H9 (cell line): ENCODE measurements at regions not wholly inside any gene's neighbourhood (a gene's known extent, or its start where the extent isn't known, plus 50 kb on each side); places are given as distances from the start of the nearest gene placed in this dataset.

ENCODE experiments used
- DNase-seq: peaks from one replicate; pipeline ENCODE4 v3.0.0-alpha.2; 2017
- H2AFZ ChIP-seq: one replicate; pipeline ENCODE4 v1.6.1; 2013; ENCODE audit warnings: mild to moderate bottlenecking, low read length, control low read depth, moderate library complexity
- H2AK5ac ChIP-seq: 2 replicates; pipeline ENCODE4 v1.6.1; 2013; ENCODE audit warnings: low read length, control low read depth, mixed read lengths; ENCODE audit not compliant: insufficient read length
- H2BK120ac ChIP-seq: one replicate; pipeline ENCODE4 v1.6.1; 2013; ENCODE audit warnings: low read depth, mild to moderate bottlenecking, low read length, control low read depth, inconsistent platforms; ENCODE audit not compliant: poor library complexity, severe bottlenecking
- H2BK12ac ChIP-seq: 2 replicates; pipeline ENCODE4 v1.6.1; 2013; ENCODE audit warnings: low read length, control low read depth, mixed read lengths, low read depth; ENCODE audit not compliant: insufficient read length
- H2BK15ac ChIP-seq: 2 replicates; pipeline ENCODE4 v1.6.1; 2013; ENCODE audit warnings: low read depth, low read length, control low read depth
- H2BK20ac ChIP-seq: one replicate; pipeline ENCODE4 v1.6.1; 2013; ENCODE audit warnings: low read depth, mild to moderate bottlenecking, low read length, control low read depth, inconsistent platforms; ENCODE audit not compliant: poor library complexity, severe bottlenecking
- H2BK5ac ChIP-seq: 2 replicates; pipeline ENCODE4 v1.6.1; 2013; ENCODE audit warnings: low read length, control low read depth, mixed read lengths; ENCODE audit not compliant: insufficient read length
- H3K14ac ChIP-seq: 2 replicates; pipeline ENCODE4 v1.6.1; 2013; ENCODE audit warnings: low read length, control low read depth; ENCODE audit not compliant: insufficient read depth
- H3K18ac ChIP-seq: 2 replicates; pipeline ENCODE4 v1.6.1; 2013; ENCODE audit warnings: low read depth, mild to moderate bottlenecking, mixed read lengths, low read length, control low read depth; ENCODE audit not compliant: insufficient read length
- H3K23ac ChIP-seq: 2 replicates; pipeline ENCODE4 v1.6.1; 2013; ENCODE audit warnings: low read length, control low read depth, mixed read lengths, low read depth; ENCODE audit not compliant: insufficient read length
- H3K23me2 ChIP-seq: 2 replicates; pipeline ENCODE4 v1.6.1; 2013; ENCODE audit warnings: low read depth, mild to moderate bottlenecking, mixed read lengths, low read length, control low read depth; ENCODE audit not compliant: insufficient read length, poor library complexity, severe bottlenecking
- H3K27ac ChIP-seq: 2 replicates; pipeline ENCODE4 v1.5.1; 2013; ENCODE audit warnings: low read length, control low read depth, mixed read lengths, low read depth; ENCODE audit not compliant: insufficient read length
- H3K27me3 ChIP-seq: 2 replicates; pipeline ENCODE4 v1.6.1; 2013; ENCODE audit warnings: low read length, control low read depth, inconsistent platforms; ENCODE audit not compliant: insufficient read depth
- H3K4ac ChIP-seq: 2 replicates; pipeline ENCODE4 v1.6.1; 2013; ENCODE audit warnings: low read depth, mild to moderate bottlenecking, control low read depth, inconsistent platforms, low read length, moderate library complexity
- H3K4me1 ChIP-seq: 2 replicates; pipeline ENCODE4 v1.6.1; 2013; ENCODE audit warnings: low read length, control low read depth, inconsistent platforms; ENCODE audit not compliant: insufficient read depth
- H3K4me2 ChIP-seq: 2 replicates; pipeline ENCODE4 v1.6.1; 2013; ENCODE audit warnings: low read length, control low read depth, mixed read lengths; ENCODE audit not compliant: insufficient read length, insufficient read depth
- H3K56ac ChIP-seq: 2 replicates; pipeline ENCODE4 v1.6.1; 2013; ENCODE audit warnings: low read depth, mild to moderate bottlenecking, mixed read lengths, low read length, control low read depth; ENCODE audit not compliant: insufficient read length
- H3K79me1 ChIP-seq: 2 replicates; pipeline ENCODE4 v1.6.1; 2013; ENCODE audit warnings: low read depth, mild to moderate bottlenecking, moderate library complexity, low read length, control low read depth, inconsistent platforms; ENCODE audit not compliant: insufficient read depth, poor library complexity, severe bottlenecking
- H3K79me2 ChIP-seq: 2 replicates; pipeline ENCODE4 v1.6.1; 2013; ENCODE audit warnings: low read length, control low read depth, inconsistent platforms; ENCODE audit not compliant: insufficient read depth
- H3K9ac ChIP-seq: 2 replicates; pipeline ENCODE4 v1.6.1; 2013; ENCODE audit warnings: low read length, control low read depth, mixed read lengths; ENCODE audit not compliant: insufficient read length; ENCODE audit errors: extremely low read depth
- H3K9me3 ChIP-seq: one replicate; pipeline ENCODE4 v1.6.1; 2013; ENCODE audit warnings: low read depth, low read length, inconsistent platforms; ENCODE audit not compliant: control insufficient read depth
- H3T11ph ChIP-seq: one replicate; pipeline ENCODE4 v1.6.1; 2013; ENCODE audit warnings: mild to moderate bottlenecking, low read length, control low read depth, inconsistent platforms
- H4K20me1 ChIP-seq: one replicate; pipeline ENCODE4 v1.6.1; 2013; ENCODE audit not compliant: control insufficient read depth, insufficient read length, insufficient read depth
- H4K5ac ChIP-seq: 2 replicates; pipeline ENCODE4 v1.6.1; 2013; ENCODE audit warnings: low read depth, mild to moderate bottlenecking, mixed read lengths, low read length, control low read depth; ENCODE audit not compliant: insufficient read length
- H4K8ac ChIP-seq: replicated peaks from 2 replicates; pipeline ENCODE4 v1.6.1; 2013; ENCODE audit warnings: low read length, control low read depth, mixed read lengths, low read depth; ENCODE audit not compliant: insufficient read length
- H4K91ac ChIP-seq: 2 replicates; pipeline ENCODE4 v1.6.1; 2013; ENCODE audit warnings: low read depth, mild to moderate bottlenecking, moderate library complexity, mixed read lengths, low read length, control low read depth; ENCODE audit not compliant: insufficient read length
- H3K27ac Mint-ChIP-seq, 3 experiments: 2 replicates in 2 of 3; 3 replicates in 1 of 3; pipeline ENCODE4 v1.8.0; 2020 to 2021; ENCODE audit warnings: mixed read lengths in 3 of 3, mild to moderate bottlenecking in 1 of 3, moderate library complexity in 1 of 3
- H3K27me3 Mint-ChIP-seq: 2 replicates; pipeline ENCODE4 v1.8.0; 2021; ENCODE audit warnings: low read depth, mild to moderate bottlenecking, moderate library complexity, mixed read lengths
- H3K36me3 Mint-ChIP-seq, 3 experiments: 2 replicates in 2 of 3; 3 replicates in 1 of 3; pipeline ENCODE4 v1.8.0; 2020 to 2021; ENCODE audit warnings: low read depth in 3 of 3, mixed read lengths in 3 of 3; ENCODE audit not compliant: insufficient read depth in 1 of 3
- H3K4me1 Mint-ChIP-seq, 2 experiments: 2 replicates each; pipeline ENCODE4 v1.8.0; 2020; ENCODE audit warnings: mixed read lengths in 2 of 2
- H3K4me3 Mint-ChIP-seq, 2 experiments: 2 replicates in 1 of 2; 3 replicates in 1 of 2; pipeline ENCODE4 v1.8.0; 2020 to 2021; ENCODE audit warnings: mild to moderate bottlenecking in 2 of 2, mixed read lengths in 2 of 2, moderate library complexity in 1 of 2
- H3K9me3 Mint-ChIP-seq, 2 experiments: 2 replicates in 1 of 2; 3 replicates in 1 of 2; pipeline ENCODE4 v1.8.0; 2020; ENCODE audit warnings: mild to moderate bottlenecking in 2 of 2, mixed read lengths in 2 of 2, moderate library complexity in 1 of 2
- WGBS: extraction: QIAGEN DNeasy Blood & Tissue Kit; methylation state at CpG from one replicate; pipeline ENCODE4 v1.1.7; 2013; ENCODE audit warnings: missing lambda C conversion rate, low lambda C conversion rate, mixed read lengths; ENCODE audit not compliant: insufficient read length; ENCODE audit errors: extremely low coverage; 5-methylcytosine and 5-hydroxymethylcytosine counted together
- TF ChIP-seq, protein P1 (sequence below): fragments of 200-600 bp; sonication (generic); conservative IDR thresholded peaks from 3 replicates; pipeline ENCODE4 v1.8.0; 2021; ENCODE audit warnings: antibody characterized with exemption, mild to moderate bottlenecking

DNA sequence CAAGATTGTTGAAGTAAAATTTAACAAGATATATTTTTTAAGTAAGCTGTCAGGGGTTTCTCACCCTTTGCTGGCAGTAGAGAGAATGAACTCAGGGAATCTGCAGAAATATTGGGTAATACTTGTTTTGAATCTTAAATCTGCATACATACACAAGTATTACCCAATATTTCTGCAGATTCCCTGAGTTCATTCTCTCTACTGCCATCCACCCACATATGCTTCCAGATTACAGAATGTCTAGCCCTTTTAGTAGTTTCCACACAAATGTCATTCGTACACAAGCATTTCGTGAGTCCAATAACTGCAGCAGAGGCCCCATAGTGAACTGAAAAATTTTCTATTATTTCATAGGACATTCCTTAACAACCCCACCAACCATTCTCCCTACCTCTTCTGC is 69.6 kb upstream of the TNFRSF21 start:
- H2BK120ac ChIP-seq, result no peak overlapping the region
- no peak overlapping the region for H3K18ac ChIP-seq
- DNase-seq, result no peak
- no peaks in the 10 kb centered on the region for H3K23me2 ChIP-seq
- H2BK5ac ChIP-seq, result no peak overlapping the region
- Mint-ChIP-seq H3K4me1 (peaks cover 4 to 8% of the 10 kb centered on the region in 2 experiments), H3K27ac (no peak overlapping the region), H3K27me3 (no peaks in the 10 kb centered on the region), H3K9me3 (peaks cover 0 to 2% of the 10 kb centered on the region in 2 experiments; a peak in 1 of 5 replicates), H3K36me3 (peaks cover 0 to 3% (median 0%) of the 10 kb centered on the region in 3 experiments; a peak in 2 of 7 replicates), H3K4me3 (no peak overlapping the region)
- H3K9ac ChIP-seq, result no peak overlapping the region
- no peaks in the 10 kb centered on the region for H3K9me3 ChIP-seq
- H2AK5ac ChIP-seq, result no peak overlapping the region
- no peak overlapping the region for H2BK15ac ChIP-seq
- H3K4ac ChIP-seq, result no peak overlapping the region
- no peak overlapping the region for H2AFZ ChIP-seq
- H3K79me1 ChIP-seq, result no peaks in the 10 kb centered on the region
- H3K79me2 ChIP-seq, result no peaks in the 10 kb centered on the region
- no peak overlapping the region for H4K5ac ChIP-seq
- H4K8ac ChIP-seq, result no peak overlapping the region
- no peaks in the 10 kb centered on the region for H3K27me3 ChIP-seq
- H4K20me1 ChIP-seq, result no peaks in the 10 kb centered on the region
- H2BK12ac ChIP-seq, result no peak overlapping the region
- no peak overlapping the region for H3K4me2 ChIP-seq
- no CpG with 5 or more reads among the region's 2 CpGs for WGBS
- H3K14ac ChIP-seq, result no peak overlapping the region
- H3K56ac ChIP-seq, result no peak overlapping the region
- no peak overlapping the region for H2BK20ac ChIP-seq
- no peaks in the 10 kb centered on the region for H3K4me1 ChIP-seq
- H4K91ac ChIP-seq, result no peak overlapping the region
- no peak overlapping the region for H3K23ac ChIP-seq
- no peak overlapping the region for H3T11ph ChIP-seq
- TF ChIP-seq, protein P1, sequence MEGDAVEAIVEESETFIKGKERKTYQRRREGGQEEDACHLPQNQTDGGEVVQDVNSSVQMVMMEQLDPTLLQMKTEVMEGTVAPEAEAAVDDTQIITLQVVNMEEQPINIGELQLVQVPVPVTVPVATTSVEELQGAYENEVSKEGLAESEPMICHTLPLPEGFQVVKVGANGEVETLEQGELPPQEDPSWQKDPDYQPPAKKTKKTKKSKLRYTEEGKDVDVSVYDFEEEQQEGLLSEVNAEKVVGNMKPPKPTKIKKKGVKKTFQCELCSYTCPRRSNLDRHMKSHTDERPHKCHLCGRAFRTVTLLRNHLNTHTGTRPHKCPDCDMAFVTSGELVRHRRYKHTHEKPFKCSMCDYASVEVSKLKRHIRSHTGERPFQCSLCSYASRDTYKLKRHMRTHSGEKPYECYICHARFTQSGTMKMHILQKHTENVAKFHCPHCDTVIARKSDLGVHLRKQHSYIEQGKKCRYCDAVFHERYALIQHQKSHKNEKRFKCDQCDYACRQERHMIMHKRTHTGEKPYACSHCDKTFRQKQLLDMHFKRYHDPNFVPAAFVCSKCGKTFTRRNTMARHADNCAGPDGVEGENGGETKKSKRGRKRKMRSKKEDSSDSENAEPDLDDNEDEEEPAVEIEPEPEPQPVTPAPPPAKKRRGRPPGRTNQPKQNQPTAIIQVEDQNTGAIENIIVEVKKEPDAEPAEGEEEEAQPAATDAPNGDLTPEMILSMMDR, result no peak
- no peak overlapping the region for H3K27ac ChIP-seq
